HEK293 (cell line): ENCODE measurements at regions not wholly inside any gene's neighbourhood (a gene's known extent, or its start where the extent isn't known, plus 50 kb on each side); places are given as distances from the start of the nearest gene placed in this dataset.

Experiments
- HIC1 ChIP-seq: fragments of 450-650 bp; formaldehyde crosslinking; IDR thresholded peaks from 2 replicates; pipeline ENCODE4 v1.5.1; 2016; ENCODE audit warnings: missing biosample characterization, missing genetic modification characterization
- PBX3 ChIP-seq: sonication (generic); formaldehyde crosslinking; IDR thresholded peaks from 2 replicates; pipeline ENCODE4 v1.8.1; 2022; ENCODE audit warnings: mild to moderate bottlenecking, moderate library complexity, missing genetic modification reagents
- SCRT1 ChIP-seq: fragments of 450-650 bp; formaldehyde crosslinking; IDR thresholded peaks from 2 replicates; pipeline ENCODE4 v1.5.1; 2016; ENCODE audit warnings: missing biosample characterization, missing genetic modification characterization, borderline replicate concordance
- ZBTB1 ChIP-seq: fragments of 450-650 bp; formaldehyde crosslinking; IDR thresholded peaks from 2 replicates; pipeline ENCODE4 v1.5.1; 2016; ENCODE audit warnings: missing biosample characterization, missing genetic modification characterization
- ZBTB26 ChIP-seq: fragments of 450-650 bp; formaldehyde crosslinking; optimal IDR thresholded peaks from 2 replicates; pipeline ENCODE3; 2016; ENCODE audit warnings: missing biosample characterization, mild to moderate bottlenecking, missing genetic modification characterization
- ZBTB49 ChIP-seq: fragments of 450-650 bp; formaldehyde crosslinking; IDR thresholded peaks from 2 replicates; pipeline ENCODE4 v1.5.1; 2016; ENCODE audit warnings: missing biosample characterization, missing genetic modification characterization, low read depth
- ZNF660 ChIP-seq: fragments of 450-650 bp; IDR thresholded peaks from 2 replicates; pipeline ENCODE4 v1.5.1; 2018; ENCODE audit warnings: missing biosample characterization, mild to moderate bottlenecking, missing genetic modification characterization
- ZNF785 ChIP-seq: fragments of 450-650 bp; formaldehyde crosslinking; IDR thresholded peaks from 2 replicates; pipeline ENCODE4 v1.5.1; 2016; ENCODE audit warnings: missing biosample characterization, missing genetic modification characterization
- TF ChIP-seq, protein P1 (sequence below): fragments of 450-650 bp; formaldehyde crosslinking; IDR thresholded peaks from 2 replicates; pipeline ENCODE4 v1.5.1; 2016; ENCODE audit warnings: missing biosample characterization, missing genetic modification characterization
- TF ChIP-seq, protein P2 (sequence below): fragments of 450-650 bp; formaldehyde crosslinking; IDR thresholded peaks from 2 replicates; pipeline ENCODE4 v1.5.1; 2016; ENCODE audit warnings: missing biosample characterization, missing genetic modification characterization

DNA sequence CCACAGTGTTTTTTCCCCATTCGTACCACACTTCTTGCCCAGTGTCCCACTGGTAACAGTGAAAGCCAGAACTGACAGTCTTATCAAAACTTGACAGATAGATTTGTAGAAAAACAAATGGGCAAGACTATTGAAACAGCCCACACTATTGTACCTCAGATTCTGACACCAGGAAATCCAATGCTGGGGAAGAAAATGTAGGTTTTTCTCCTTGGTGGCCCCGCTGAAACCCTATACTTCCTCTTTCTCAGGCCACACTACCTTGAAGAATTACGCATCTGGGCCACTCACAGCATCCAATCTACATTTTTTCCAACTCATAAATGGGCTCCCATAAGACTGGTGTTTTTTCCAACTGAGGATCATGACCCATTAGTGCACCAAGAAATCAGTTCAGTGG lies 90.9 kb upstream of the HDDC2 start:
- TF ChIP-seq SCRT1 (tag by site-specific recombination): no peak
- TF ChIP-seq, protein P1, sequence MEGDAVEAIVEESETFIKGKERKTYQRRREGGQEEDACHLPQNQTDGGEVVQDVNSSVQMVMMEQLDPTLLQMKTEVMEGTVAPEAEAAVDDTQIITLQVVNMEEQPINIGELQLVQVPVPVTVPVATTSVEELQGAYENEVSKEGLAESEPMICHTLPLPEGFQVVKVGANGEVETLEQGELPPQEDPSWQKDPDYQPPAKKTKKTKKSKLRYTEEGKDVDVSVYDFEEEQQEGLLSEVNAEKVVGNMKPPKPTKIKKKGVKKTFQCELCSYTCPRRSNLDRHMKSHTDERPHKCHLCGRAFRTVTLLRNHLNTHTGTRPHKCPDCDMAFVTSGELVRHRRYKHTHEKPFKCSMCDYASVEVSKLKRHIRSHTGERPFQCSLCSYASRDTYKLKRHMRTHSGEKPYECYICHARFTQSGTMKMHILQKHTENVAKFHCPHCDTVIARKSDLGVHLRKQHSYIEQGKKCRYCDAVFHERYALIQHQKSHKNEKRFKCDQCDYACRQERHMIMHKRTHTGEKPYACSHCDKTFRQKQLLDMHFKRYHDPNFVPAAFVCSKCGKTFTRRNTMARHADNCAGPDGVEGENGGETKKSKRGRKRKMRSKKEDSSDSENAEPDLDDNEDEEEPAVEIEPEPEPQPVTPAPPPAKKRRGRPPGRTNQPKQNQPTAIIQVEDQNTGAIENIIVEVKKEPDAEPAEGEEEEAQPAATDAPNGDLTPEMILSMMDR: no peak
- no peak for TF ChIP-seq ZNF785 (tag by site-specific recombination)
- TF ChIP-seq HIC1 (tag by site-specific recombination): no peak
- TF ChIP-seq PBX3 (CRISPR knock-in tag): no peak
- TF ChIP-seq, protein P2, sequence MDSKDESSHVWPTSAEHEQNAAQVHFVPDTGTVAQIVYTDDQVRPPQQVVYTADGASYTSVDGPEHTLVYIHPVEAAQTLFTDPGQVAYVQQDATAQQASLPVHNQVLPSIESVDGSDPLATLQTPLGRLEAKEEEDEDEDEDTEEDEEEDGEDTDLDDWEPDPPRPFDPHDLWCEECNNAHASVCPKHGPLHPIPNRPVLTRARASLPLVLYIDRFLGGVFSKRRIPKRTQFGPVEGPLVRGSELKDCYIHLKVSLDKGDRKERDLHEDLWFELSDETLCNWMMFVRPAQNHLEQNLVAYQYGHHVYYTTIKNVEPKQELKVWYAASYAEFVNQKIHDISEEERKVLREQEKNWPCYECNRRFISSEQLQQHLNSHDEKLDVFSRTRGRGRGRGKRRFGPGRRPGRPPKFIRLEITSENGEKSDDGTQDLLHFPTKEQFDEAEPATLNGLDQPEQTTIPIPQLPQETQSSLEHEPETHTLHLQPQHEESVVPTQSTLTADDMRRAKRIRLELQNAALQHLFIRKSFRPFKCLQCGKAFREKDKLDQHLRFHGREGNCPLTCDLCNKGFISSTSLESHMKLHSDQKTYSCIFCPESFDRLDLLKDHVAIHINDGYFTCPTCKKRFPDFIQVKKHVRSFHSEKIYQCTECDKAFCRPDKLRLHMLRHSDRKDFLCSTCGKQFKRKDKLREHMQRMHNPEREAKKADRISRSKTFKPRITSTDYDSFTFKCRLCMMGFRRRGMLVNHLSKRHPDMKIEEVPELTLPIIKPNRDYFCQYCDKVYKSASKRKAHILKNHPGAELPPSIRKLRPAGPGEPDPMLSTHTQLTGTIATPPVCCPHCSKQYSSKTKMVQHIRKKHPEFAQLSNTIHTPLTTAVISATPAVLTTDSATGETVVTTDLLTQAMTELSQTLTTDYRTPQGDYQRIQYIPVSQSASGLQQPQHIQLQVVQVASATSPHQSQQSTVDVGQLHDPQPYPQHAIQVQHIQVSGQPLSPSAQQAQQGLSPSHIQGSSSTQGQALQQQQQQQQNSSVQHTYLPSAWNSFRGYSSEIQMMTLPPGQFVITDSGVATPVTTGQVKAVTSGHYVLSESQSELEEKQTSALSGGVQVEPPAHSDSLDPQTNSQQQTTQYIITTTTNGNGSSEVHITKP (tag by site-specific recombination): no peak
- no peak for TF ChIP-seq ZBTB26
- no peak for TF ChIP-seq ZBTB1 (tag by site-specific recombination)
- no peak for TF ChIP-seq ZNF660 (tag by site-specific recombination)
- no peak for TF ChIP-seq ZBTB49 (tag by site-specific recombination)
